ENCODE measurements at regions not wholly inside any gene's neighbourhood (a gene's known extent, or its start where the extent isn't known, plus 50 kb on each side); places are given as distances from the start of the nearest gene placed in this dataset.

DNA sequence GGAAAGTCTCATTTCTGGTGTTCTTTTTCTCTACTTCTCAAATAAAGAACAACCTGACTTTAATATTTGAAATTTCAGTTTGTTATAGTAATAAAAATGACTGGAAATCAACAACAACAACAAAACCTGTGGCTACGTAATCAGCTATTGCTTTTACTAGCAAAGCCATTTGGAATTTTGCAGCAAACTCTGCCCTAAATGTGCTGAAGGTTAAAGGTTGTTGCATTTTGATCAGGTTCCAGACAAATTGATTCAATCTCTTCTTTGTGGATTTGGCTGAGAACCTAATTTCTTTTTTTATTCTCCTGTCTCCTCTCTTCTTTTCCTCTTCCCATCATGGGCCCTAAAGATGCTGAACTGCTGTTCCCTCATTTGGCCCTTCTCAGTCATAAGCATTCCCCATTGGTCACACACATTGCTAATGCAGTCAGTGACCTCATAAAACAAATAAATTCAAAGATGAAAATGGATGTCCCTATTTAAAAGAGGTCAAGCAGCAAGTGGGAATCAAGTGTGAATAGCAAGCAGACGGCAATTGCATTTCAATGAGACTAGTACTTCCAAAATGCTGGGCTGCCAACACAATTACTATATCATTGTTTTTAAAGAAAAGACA, 795.1 kb upstream of the CDH8 start:
- no peak for TF ChIP-seq CTCF (conservative IDR thresholded peaks at IDR 0.05; ENCODE audit: control insufficient read depth, insufficient read depth, low read depth, low read length)
- DNase-seq (ENCODE audit: low read depth), result no peak
- H3K4me3 ChIP-seq (ENCODE audit: control insufficient read depth, low read depth, low read length), result no peak overlapping the region

DNA sequence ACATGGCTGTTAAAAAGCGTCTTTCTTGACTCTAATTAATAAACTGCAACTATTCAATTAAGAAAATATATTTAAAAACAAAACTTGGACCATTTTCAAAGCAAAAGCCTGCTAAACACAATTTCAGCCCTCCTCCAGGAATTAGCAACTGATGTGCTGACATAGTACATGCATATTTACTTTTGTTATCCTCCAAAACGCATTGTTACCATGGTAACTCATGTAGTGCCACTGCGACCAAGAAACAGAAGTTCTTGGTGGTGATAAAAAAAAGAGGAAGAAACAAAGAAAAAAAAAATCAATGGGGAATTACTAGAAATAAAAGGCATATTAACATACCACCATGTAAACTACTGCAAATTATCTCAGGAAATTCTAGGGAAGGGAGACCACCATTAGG, 793.4 kb upstream of the CDH8 start:
- no peak for DNase-seq (ENCODE audit: low read depth)
- no peak for TF ChIP-seq CTCF (conservative IDR thresholded peaks at IDR 0.05; ENCODE audit: control insufficient read depth, insufficient read depth, low read depth, low read length)
- H3K4me3 ChIP-seq (ENCODE audit: control insufficient read depth, low read depth, low read length), result no peak overlapping the region

- no peak for DNase-seq (ENCODE audit: low read depth)
- TF ChIP-seq CTCF (conservative IDR thresholded peaks at IDR 0.05; ENCODE audit: control insufficient read depth, insufficient read depth, low read depth, low read length), result no peak
- no peak overlapping the region for H3K4me3 ChIP-seq (ENCODE audit: control insufficient read depth, low read depth, low read length)
Observed at GRCh38 chr16:62829084-62829483, 792.8 kb upstream of the CDH8 start.

GRCh38 chr16:62821824-62822223, 785.6 kb upstream of the CDH8 start:
- no peak for DNase-seq (ENCODE audit: low read depth)
- no peak overlapping the region for H3K4me3 ChIP-seq (ENCODE audit: control insufficient read depth, low read depth, low read length)
- no peak for TF ChIP-seq CTCF (conservative IDR thresholded peaks at IDR 0.05; ENCODE audit: control insufficient read depth, insufficient read depth, low read depth, low read length)

GRCh38 chr16:62816971-62817519, 780.8 kb upstream of the CDH8 start:
- TF ChIP-seq CTCF (conservative IDR thresholded peaks at IDR 0.05; ENCODE audit: control insufficient read depth, insufficient read depth, low read depth, low read length), result no peak
- no peak overlapping the region for H3K4me3 ChIP-seq (ENCODE audit: control insufficient read depth, low read depth, low read length)
- no peak for DNase-seq (ENCODE audit: low read depth)

DNA sequence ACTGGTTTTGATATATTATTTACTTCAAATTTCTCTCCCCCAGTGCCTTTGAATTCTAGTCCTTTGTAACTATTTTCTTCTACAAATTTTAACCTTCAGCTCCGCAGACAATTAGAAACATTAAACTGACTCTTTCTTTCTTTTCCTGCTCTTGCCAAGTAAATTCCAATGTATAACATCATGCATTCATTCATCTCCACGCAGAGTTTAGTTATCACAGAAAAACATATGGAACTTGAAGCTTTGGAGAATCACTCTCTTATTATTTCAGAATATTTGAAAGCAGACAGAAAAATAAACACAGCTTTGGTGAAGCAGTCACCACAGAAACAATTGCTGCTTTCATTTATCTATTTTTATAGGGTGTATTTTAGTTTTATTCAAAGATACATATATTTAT, 778.7 kb upstream of the CDH8 start:
- no peak overlapping the region for H3K4me3 ChIP-seq (ENCODE audit: control insufficient read depth, low read depth, low read length)
- no peak for TF ChIP-seq CTCF (conservative IDR thresholded peaks at IDR 0.05; ENCODE audit: control insufficient read depth, insufficient read depth, low read depth, low read length)
- DNase-seq (ENCODE audit: low read depth), result no peak
